Glutamatergic neuron (in vitro differentiated cells): ENCODE measurements at regions not wholly inside any gene's neighbourhood (a gene's known extent, or its start where the extent isn't known, plus 50 kb on each side); places are given as distances from the start of the nearest gene placed in this dataset.

Experiments used
- DNase-seq: peaks from one replicate; pipeline ENCODE4 v3.0.0; 2022
- H3K27ac Mint-ChIP-seq: one replicate; pipeline ENCODE4 v1.8.0; 2020; ENCODE audit warnings: mild to moderate bottlenecking, mixed read lengths, inconsistent platforms; ENCODE audit not compliant: unreplicated experiment
- H3K27me3 Mint-ChIP-seq: one replicate; pipeline ENCODE4 v1.8.0; 2020; ENCODE audit warnings: mild to moderate bottlenecking, moderate library complexity, mixed read lengths, inconsistent platforms; ENCODE audit not compliant: unreplicated experiment
- H3K36me3 Mint-ChIP-seq: one replicate; pipeline ENCODE4 v1.8.0; 2020; ENCODE audit warnings: mild to moderate bottlenecking, mixed read lengths, inconsistent platforms; ENCODE audit not compliant: unreplicated experiment
- H3K4me1 Mint-ChIP-seq: one replicate; pipeline ENCODE4 v1.8.0; 2020; ENCODE audit warnings: mild to moderate bottlenecking, low read depth, mixed read lengths, inconsistent platforms; ENCODE audit not compliant: unreplicated experiment
- H3K4me3 Mint-ChIP-seq: one replicate; pipeline ENCODE4 v1.8.0; 2020; ENCODE audit warnings: mild to moderate bottlenecking, mixed read lengths, inconsistent platforms; ENCODE audit not compliant: unreplicated experiment
- H3K9me3 Mint-ChIP-seq: one replicate; pipeline ENCODE4 v1.8.0; 2020; ENCODE audit warnings: mild to moderate bottlenecking, moderate library complexity, mixed read lengths, inconsistent platforms; ENCODE audit not compliant: unreplicated experiment
- CTCF ChIP-seq: fragments of 200-600 bp; sonication (generic); IDR thresholded peaks from one replicate; pipeline ENCODE4 v1.5.0; 2021; ENCODE audit not compliant: partially characterized antibody, unreplicated experiment

GRCh38 chr9:96139592-96140295 lies 162.2 kb downstream of the HSD17B3 start:
- DNase-seq: no peak
- H3K27ac Mint-ChIP-seq: peak overlapping the region; percentile 93
- peaks cover 2% of the 10 kb centered on the region for H3K9me3 Mint-ChIP-seq
- H3K36me3 Mint-ChIP-seq: no peaks in the 10 kb centered on the region
- peaks cover 4% of the 10 kb centered on the region for H3K27me3 Mint-ChIP-seq
- H3K4me1 Mint-ChIP-seq: peaks cover 33% of the 10 kb centered on the region
- peak overlapping the region; percentile 23 for H3K4me3 Mint-ChIP-seq
- no peak for TF ChIP-seq CTCF

- no peak for DNase-seq
- no peaks in the 10 kb centered on the region for H3K36me3 Mint-ChIP-seq
- H3K4me3 Mint-ChIP-seq: no peak overlapping the region
- H3K27me3 Mint-ChIP-seq: peaks cover 5% of the 10 kb centered on the region
- H3K27ac Mint-ChIP-seq: no peak overlapping the region
- peaks cover 34% of the 10 kb centered on the region for H3K4me1 Mint-ChIP-seq
- H3K9me3 Mint-ChIP-seq: peaks cover 4% of the 10 kb centered on the region
- no peak for TF ChIP-seq CTCF
Observed at GRCh38 chr9:96138616-96139015, 163.4 kb downstream of the HSD17B3 start.

- Mint-ChIP-seq H3K27me3 (peaks cover 5% of the 10 kb centered on the region), H3K4me1 (peaks cover 34% of the 10 kb centered on the region), H3K27ac (no peak overlapping the region), H3K36me3 (no peaks in the 10 kb centered on the region), H3K4me3 (no peak overlapping the region), H3K9me3 (peaks cover 4% of the 10 kb centered on the region)
- no peak for DNase-seq
- TF ChIP-seq CTCF: no peak
Observed at GRCh38 chr9:96137671-96138429, 164.1 kb downstream of the HSD17B3 start.

- Mint-ChIP-seq H3K27ac (no peak overlapping the region), H3K4me1 (peaks cover 34% of the 10 kb centered on the region), H3K9me3 (peaks cover 4% of the 10 kb centered on the region), H3K4me3 (no peak overlapping the region), H3K27me3 (peaks cover 8% of the 10 kb centered on the region), H3K36me3 (no peaks in the 10 kb centered on the region)
- no peak for DNase-seq
- no peak for TF ChIP-seq CTCF
Observed at GRCh38 chr9:96136992-96137670, 164.8 kb downstream of the HSD17B3 start.
